ENCODE measurements at regions not wholly inside any gene's neighbourhood (a gene's known extent, or its start where the extent isn't known, plus 50 kb on each side); places are given as distances from the start of the nearest gene placed in this dataset.
"Not testable (repeated sequence)": the region's sequence is repeated elsewhere in the genome, so short reads cannot be mapped to it uniquely, and the experiment has no call there.

- no peak for DNase-seq
Observed at GRCh38 chr4:170243662-170244288, 154.0 kb upstream of the AADAT start.

- no peak for DNase-seq
Observed at GRCh38 chr4:170242471-170242870, 152.7 kb upstream of the AADAT start.

- no peak for DNase-seq
Observed at GRCh38 chr4:170234800-170235199, 145.0 kb upstream of the AADAT start.

GRCh38 chr4:170231377-170231776 lies 141.6 kb upstream of the AADAT start:
- no peak for DNase-seq

GRCh38 chr4:170230242-170230641 lies 140.5 kb upstream of the AADAT start:
- DNase-seq: no peak

GRCh38 chr4:170229006-170229405 lies 139.2 kb upstream of the AADAT start:
- no peak for DNase-seq

- DNase-seq: no peak
Observed at GRCh38 chr4:170227928-170228327, 138.2 kb upstream of the AADAT start.

- DNase-seq: no peak
Observed at GRCh38 chr4:170226288-170226687, 136.5 kb upstream of the AADAT start.

- DNase-seq: no peak
Observed at GRCh38 chr4:170214731-170215130, 125.0 kb upstream of the AADAT start.

- no peak for DNase-seq
Observed at GRCh38 chr4:170214101-170214500, 124.3 kb upstream of the AADAT start.

- DNase-seq: no peak
Observed at GRCh38 chr4:170202721-170203120, 113.0 kb upstream of the AADAT start.

GRCh38 chr4:170198747-170199146 lies 109.0 kb upstream of the AADAT start:
- peak in 1 of 2 experiments; percentile 2 for DNase-seq

- DNase-seq: not testable (repeated sequence)
Observed at GRCh38 chr4:170194794-170195193, 105.0 kb upstream of the AADAT start.

GRCh38 chr4:170193496-170193895 lies 103.7 kb upstream of the AADAT start:
- DNase-seq: no peak

- DNase-seq: no peak
Observed at GRCh38 chr4:170190265-170190664, 100.5 kb upstream of the AADAT start.

GRCh38 chr4:170170861-170171260 lies 81.1 kb upstream of the AADAT start:
- no peak for DNase-seq

GRCh38 chr4:170169699-170170098 lies 79.9 kb upstream of the AADAT start:
- DNase-seq: no peak

GRCh38 chr4:170167678-170168077 lies 77.9 kb upstream of the AADAT start:
- no peak for DNase-seq

- not testable (repeated sequence) for DNase-seq
Observed at GRCh38 chr4:170166193-170166592, 76.4 kb upstream of the AADAT start.

GRCh38 chr4:170162416-170162815 lies 72.7 kb upstream of the AADAT start:
- DNase-seq: no peak

GRCh38 chr4:170157670-170158069 lies 67.9 kb upstream of the AADAT start:
- no peak for DNase-seq

GRCh38 chr4:170145120-170145519 lies 55.4 kb upstream of the AADAT start:
- no peak for DNase-seq

- no peak for DNase-seq
Observed at GRCh38 chr4:170139764-170140163, 50.0 kb upstream of the AADAT start.
